Activated CD4-positive, alpha-beta memory T cell treated with anti-CD3 and anti-CD28 coated beads, Interleukin-2, amount 10 ng/mL, durations not matched to agents 7 days and 5 days (primary cell): ENCODE measurements at regions not wholly inside any gene's neighbourhood (a gene's known extent, or its start where the extent isn't known, plus 50 kb on each side); places are given as distances from the start of the nearest gene placed in this dataset.
"Not testable (repeated sequence)": the region's sequence is repeated elsewhere in the genome, so short reads cannot be mapped to it uniquely, and the experiment has no call there.

Source experiments
- CTCF ChIA-PET: fragments of 350-600 bp; sonication (Branson Sonifier 250); formaldehyde crosslinking; loops from one replicate; lab custom pipeline; 2021; ENCODE audit warnings: antibody characterized with exemption, inconsistent platforms; lab: Charles Lee
- POLR2A ChIA-PET: fragments of 350-600 bp; sonication (Branson Sonifier 250); formaldehyde crosslinking; loops from one replicate; lab custom pipeline; 2021; ENCODE audit warnings: antibody characterized with exemption; lab: Charles Lee
- DNase-seq: peaks from one replicate; pipeline ENCODE4 v3.0.0-alpha.2; 2020
- H3K27ac Mint-ChIP-seq: one replicate; pipeline ENCODE4 v1.8.0; 2021; ENCODE audit warnings: mild to moderate bottlenecking, mixed read lengths
- H3K27me3 Mint-ChIP-seq: one replicate; pipeline ENCODE4 v1.8.0; 2021; ENCODE audit warnings: mixed read lengths
- H3K36me3 Mint-ChIP-seq: one replicate; pipeline ENCODE4 v1.8.0; 2021; ENCODE audit warnings: low read depth, mixed read lengths
- H3K4me1 Mint-ChIP-seq: one replicate; pipeline ENCODE4 v1.8.0; 2021; ENCODE audit warnings: mixed read lengths
- H3K4me3 Mint-ChIP-seq: one replicate; pipeline ENCODE4 v1.8.0; 2021; ENCODE audit warnings: mild to moderate bottlenecking, mixed read lengths
- H3K9me3 Mint-ChIP-seq: one replicate; pipeline ENCODE4 v1.8.0; 2021; ENCODE audit warnings: mixed read lengths

DNA sequence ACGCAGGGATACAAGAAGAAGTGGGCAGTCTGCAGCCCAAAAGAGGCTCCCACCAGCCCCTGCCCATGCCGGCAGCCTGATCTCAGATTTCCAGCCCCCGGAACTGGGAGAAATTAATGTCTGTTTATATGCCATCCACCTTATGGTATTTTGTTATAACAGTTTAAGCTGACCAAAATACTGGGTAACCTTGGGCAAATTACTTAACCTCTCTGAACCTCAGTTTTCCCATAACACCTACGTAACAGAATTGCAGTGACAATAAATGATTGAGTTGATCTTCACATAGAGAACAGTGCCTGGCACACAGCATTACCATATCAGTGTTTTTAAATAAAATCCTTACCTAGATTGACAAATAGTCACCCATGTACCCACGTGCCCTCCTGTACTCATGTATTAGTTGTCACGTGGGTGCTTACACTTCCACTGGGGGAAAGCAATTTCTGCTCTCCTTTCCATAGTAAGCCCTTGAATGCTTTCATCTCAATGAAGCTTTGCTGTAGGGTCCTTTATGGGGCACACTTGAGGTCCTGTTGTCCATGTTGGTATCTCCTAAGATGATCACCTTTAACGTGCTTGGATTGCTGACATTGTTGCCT is 54.2 kb upstream of the PHF21A start:
- peaks cover 21% of the 10 kb centered on the region for H3K27me3 Mint-ChIP-seq
- DNase-seq = no peak
- no peaks in the 10 kb centered on the region for H3K9me3 Mint-ChIP-seq
- ChIA-PET CTCF (no interaction called here), POLR2A (no interaction called here)
- no peak overlapping the region for H3K27ac Mint-ChIP-seq
- H3K4me3 Mint-ChIP-seq = no peak overlapping the region
- no peaks in the 10 kb centered on the region for H3K4me1 Mint-ChIP-seq
- no peaks in the 10 kb centered on the region for H3K36me3 Mint-ChIP-seq

DNA sequence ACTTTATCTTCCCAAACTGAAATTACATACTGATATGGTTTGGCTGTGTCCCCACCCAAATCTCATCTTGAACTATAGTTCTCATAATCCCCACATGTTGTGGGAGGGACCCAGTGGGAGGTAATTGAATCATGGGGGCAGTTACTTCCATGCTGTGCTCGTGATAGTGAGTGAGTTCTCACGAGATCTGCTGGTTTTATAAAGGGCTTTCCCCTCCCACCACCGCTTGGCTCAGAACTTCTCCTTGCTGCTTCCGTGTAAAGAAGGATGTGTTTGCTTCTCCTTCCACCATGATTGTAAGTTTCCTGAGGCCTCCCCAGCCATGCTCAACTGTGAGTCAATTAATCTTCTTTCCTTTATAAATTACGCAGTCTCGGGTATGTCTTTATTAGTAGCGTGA is 50.4 kb upstream of the PHF21A start:
- CTCF ChIA-PET, H3K4me3 Mint-ChIP-seq, H3K4me1 Mint-ChIP-seq, POLR2A ChIA-PET, H3K36me3 Mint-ChIP-seq, H3K9me3 Mint-ChIP-seq, DNase-seq, H3K27ac Mint-ChIP-seq: not testable (repeated sequence)
- H3K27me3 Mint-ChIP-seq = peaks cover 25% of the 10 kb centered on the region
